ENCODE measurements at regions not wholly inside any gene's neighbourhood (a gene's known extent, or its start where the extent isn't known, plus 50 kb on each side); places are given as distances from the start of the nearest gene placed in this dataset.

DNA sequence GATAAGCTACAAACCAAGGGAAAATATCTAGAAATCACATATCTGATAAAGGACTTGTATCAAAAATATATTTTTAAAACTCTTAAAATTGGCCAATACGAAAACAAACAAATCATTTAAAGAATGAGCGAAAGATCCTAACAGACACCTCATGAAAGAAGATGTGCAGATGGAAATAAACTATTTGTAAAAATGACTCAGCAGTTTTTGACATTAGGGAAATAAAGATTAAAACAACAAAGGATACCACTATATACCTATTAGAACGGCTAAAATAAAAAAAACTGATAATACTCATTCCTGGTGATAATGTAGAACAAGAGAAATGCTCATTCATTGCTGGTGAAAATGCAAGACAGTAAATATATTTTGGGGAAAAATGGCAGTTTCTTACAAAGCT, 506.4 kb downstream of the KLHL4 start:
- TF ChIP-seq POLR2A (IDR thresholded peaks at IDR 0.05) (no peak), POLR2AphosphoS5 (IDR thresholded peaks at IDR 0.05) (no peak)
- TF ChIP-seq, protein P1, sequence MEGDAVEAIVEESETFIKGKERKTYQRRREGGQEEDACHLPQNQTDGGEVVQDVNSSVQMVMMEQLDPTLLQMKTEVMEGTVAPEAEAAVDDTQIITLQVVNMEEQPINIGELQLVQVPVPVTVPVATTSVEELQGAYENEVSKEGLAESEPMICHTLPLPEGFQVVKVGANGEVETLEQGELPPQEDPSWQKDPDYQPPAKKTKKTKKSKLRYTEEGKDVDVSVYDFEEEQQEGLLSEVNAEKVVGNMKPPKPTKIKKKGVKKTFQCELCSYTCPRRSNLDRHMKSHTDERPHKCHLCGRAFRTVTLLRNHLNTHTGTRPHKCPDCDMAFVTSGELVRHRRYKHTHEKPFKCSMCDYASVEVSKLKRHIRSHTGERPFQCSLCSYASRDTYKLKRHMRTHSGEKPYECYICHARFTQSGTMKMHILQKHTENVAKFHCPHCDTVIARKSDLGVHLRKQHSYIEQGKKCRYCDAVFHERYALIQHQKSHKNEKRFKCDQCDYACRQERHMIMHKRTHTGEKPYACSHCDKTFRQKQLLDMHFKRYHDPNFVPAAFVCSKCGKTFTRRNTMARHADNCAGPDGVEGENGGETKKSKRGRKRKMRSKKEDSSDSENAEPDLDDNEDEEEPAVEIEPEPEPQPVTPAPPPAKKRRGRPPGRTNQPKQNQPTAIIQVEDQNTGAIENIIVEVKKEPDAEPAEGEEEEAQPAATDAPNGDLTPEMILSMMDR (IDR thresholded peaks at IDR 0.05), result no peak
